ENCODE measurements at regions not wholly inside any gene's neighbourhood (a gene's known extent, or its start where the extent isn't known, plus 50 kb on each side); places are given as distances from the start of the nearest gene placed in this dataset.

DNA sequence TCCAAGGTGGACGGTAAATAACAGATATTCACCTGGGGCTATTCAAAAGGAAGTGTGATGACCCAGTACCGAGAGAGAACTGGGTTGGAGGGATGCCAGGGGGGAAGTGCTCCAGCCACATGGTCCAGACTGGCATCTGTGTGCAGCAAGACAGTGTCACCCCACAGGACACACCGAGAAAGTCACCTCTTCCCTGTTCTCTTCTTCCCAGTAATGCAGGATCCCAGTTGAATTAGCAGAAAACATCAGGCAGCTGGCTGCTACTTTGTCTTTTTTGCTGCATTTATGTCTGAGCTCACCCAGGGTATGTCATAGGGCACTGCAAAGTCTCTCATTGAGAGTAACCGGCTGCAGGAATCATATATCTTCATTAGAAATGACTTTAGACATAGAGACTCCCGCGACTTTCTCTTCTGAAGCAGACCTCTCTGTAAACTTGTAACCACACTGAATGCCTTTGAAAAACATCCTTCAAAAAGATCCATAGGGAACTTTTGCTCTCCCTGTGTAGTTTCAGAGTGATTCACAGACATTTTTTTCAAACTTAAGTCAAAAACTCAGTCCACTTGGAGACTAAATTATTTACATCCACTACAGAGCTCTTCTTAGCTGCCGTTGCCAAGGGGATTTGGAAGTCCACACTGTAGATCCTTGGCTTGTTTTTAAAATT lies 609.0 kb upstream of the DPP6 start:
- Histone ChIP-seq H3K4me1 (ENCODE audit: control insufficient read depth, insufficient read depth, low read length) (no peaks in the 10 kb centered on the region), H3K27me3 (ENCODE audit: control insufficient read depth, insufficient read depth, low read length) (no peaks in the 10 kb centered on the region), H3K4me3 (ENCODE audit: low read depth in 2 of 2, low read length in 2 of 2) (no peak overlapping the region), H3K36me3 (ENCODE audit: control insufficient read depth, insufficient read depth, low read length) (no peaks in the 10 kb centered on the region), H3K9me3 (ENCODE audit: control insufficient read depth, insufficient read depth, low read depth, low read length) (no peaks in the 10 kb centered on the region), H3K27ac (ENCODE audit: low read length) (no peak overlapping the region)
- ChIA-PET CTCF (no interaction called here), POLR2A (no interaction called here)
- no TSS peak for BruUV-seq (replicated peaks)
- no peak for ATAC-seq
- DNase-seq (ENCODE audit: low read depth, low spot score) = no peak
- no peak for TF ChIP-seq POLR2AphosphoS5 (IDR thresholded peaks at IDR 0.05; ENCODE audit: low read depth, low read length)
- TF ChIP-seq, protein P1, sequence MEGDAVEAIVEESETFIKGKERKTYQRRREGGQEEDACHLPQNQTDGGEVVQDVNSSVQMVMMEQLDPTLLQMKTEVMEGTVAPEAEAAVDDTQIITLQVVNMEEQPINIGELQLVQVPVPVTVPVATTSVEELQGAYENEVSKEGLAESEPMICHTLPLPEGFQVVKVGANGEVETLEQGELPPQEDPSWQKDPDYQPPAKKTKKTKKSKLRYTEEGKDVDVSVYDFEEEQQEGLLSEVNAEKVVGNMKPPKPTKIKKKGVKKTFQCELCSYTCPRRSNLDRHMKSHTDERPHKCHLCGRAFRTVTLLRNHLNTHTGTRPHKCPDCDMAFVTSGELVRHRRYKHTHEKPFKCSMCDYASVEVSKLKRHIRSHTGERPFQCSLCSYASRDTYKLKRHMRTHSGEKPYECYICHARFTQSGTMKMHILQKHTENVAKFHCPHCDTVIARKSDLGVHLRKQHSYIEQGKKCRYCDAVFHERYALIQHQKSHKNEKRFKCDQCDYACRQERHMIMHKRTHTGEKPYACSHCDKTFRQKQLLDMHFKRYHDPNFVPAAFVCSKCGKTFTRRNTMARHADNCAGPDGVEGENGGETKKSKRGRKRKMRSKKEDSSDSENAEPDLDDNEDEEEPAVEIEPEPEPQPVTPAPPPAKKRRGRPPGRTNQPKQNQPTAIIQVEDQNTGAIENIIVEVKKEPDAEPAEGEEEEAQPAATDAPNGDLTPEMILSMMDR (IDR thresholded peaks at IDR 0.05) = no peak
- TF ChIP-seq SIN3A (IDR thresholded peaks at IDR 0.05; ENCODE audit: borderline replicate concordance, insufficient read depth, low read depth, low read length) = no peak
- TF ChIP-seq, protein P2, sequence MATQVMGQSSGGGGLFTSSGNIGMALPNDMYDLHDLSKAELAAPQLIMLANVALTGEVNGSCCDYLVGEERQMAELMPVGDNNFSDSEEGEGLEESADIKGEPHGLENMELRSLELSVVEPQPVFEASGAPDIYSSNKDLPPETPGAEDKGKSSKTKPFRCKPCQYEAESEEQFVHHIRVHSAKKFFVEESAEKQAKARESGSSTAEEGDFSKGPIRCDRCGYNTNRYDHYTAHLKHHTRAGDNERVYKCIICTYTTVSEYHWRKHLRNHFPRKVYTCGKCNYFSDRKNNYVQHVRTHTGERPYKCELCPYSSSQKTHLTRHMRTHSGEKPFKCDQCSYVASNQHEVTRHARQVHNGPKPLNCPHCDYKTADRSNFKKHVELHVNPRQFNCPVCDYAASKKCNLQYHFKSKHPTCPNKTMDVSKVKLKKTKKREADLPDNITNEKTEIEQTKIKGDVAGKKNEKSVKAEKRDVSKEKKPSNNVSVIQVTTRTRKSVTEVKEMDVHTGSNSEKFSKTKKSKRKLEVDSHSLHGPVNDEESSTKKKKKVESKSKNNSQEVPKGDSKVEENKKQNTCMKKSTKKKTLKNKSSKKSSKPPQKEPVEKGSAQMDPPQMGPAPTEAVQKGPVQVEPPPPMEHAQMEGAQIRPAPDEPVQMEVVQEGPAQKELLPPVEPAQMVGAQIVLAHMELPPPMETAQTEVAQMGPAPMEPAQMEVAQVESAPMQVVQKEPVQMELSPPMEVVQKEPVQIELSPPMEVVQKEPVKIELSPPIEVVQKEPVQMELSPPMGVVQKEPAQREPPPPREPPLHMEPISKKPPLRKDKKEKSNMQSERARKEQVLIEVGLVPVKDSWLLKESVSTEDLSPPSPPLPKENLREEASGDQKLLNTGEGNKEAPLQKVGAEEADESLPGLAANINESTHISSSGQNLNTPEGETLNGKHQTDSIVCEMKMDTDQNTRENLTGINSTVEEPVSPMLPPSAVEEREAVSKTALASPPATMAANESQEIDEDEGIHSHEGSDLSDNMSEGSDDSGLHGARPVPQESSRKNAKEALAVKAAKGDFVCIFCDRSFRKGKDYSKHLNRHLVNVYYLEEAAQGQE (IDR thresholded peaks at IDR 0.05; ENCODE audit: insufficient read depth in 1 of 2, low read depth in 2 of 2, low read length in 1 of 2) = no peak
- TF ChIP-seq TCF7L2 (IDR thresholded peaks at IDR 0.05; ENCODE audit: low read depth, low read length) = no peak
- intact Hi-C loops (cut with micrococcal nuclease; ENCODE audit: unreplicated experiment) = no loop called here
- in situ Hi-C loops (cut with HindIII; ENCODE audit: low pct_unique_long_range_greater_than_20kb, low sequenced_read_pairs) = no loop called here

DNA sequence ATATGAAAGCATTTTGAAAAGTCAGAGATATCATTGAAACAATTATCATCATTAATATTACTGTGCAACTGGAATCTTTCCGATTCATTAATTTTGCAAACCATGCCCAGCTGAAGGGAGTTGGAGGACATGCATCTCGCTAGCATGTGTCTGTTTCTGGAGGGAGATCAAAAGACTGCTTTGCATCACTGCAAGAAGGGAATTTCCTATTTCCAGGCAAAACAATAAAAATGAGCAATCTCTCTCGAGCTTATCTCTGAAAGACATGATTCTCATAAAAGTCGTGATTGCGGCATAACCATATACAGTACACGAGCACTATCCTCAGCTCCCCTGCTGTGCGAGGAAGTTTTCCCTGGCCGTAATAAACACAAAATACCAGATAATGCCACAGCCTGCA lies 607.6 kb upstream of the DPP6 start:
- ATAC-seq = no peak
- POLR2A ChIA-PET = no interaction called here
- Histone ChIP-seq H3K4me1 (ENCODE audit: control insufficient read depth, insufficient read depth, low read length) (no peaks in the 10 kb centered on the region), H3K27me3 (ENCODE audit: control insufficient read depth, insufficient read depth, low read length) (no peaks in the 10 kb centered on the region), H3K9me3 (ENCODE audit: control insufficient read depth, insufficient read depth, low read depth, low read length) (no peaks in the 10 kb centered on the region), H3K4me3 (ENCODE audit: low read depth in 2 of 2, low read length in 2 of 2) (no peak overlapping the region), H3K36me3 (ENCODE audit: control insufficient read depth, insufficient read depth, low read length) (no peaks in the 10 kb centered on the region), H3K27ac (ENCODE audit: low read length) (no peak overlapping the region)
- in situ Hi-C loops (cut with HindIII; ENCODE audit: low pct_unique_long_range_greater_than_20kb, low sequenced_read_pairs) (no loop called here), intact Hi-C loops (cut with micrococcal nuclease; ENCODE audit: unreplicated experiment) (no loop called here)
- BruUV-seq (replicated peaks) = no TSS peak
- TF ChIP-seq POLR2AphosphoS5 (IDR thresholded peaks at IDR 0.05; ENCODE audit: low read depth, low read length) (no peak), SIN3A (IDR thresholded peaks at IDR 0.05; ENCODE audit: borderline replicate concordance, insufficient read depth, low read depth, low read length) (no peak), TCF7L2 (IDR thresholded peaks at IDR 0.05; ENCODE audit: low read depth, low read length) (no peak)
- TF ChIP-seq, protein P2 (IDR thresholded peaks at IDR 0.05; ENCODE audit: insufficient read depth in 1 of 2, low read depth in 2 of 2, low read length in 1 of 2) = no peak
- TF ChIP-seq, protein P1 (IDR thresholded peaks at IDR 0.05) = no peak
- CTCF ChIA-PET = no interaction called here
- no peak for DNase-seq (ENCODE audit: low read depth, low spot score)
